Stimulated activated effector memory CD8-positive, alpha-beta T cell treated with anti-CD3 and anti-CD28 coated beads, Interleukin-12 subunit alpha, Interleukin-12 subunit beta, amount 100 ng/mL, for 72 hours (primary cell): ENCODE measurements at regions not wholly inside any gene's neighbourhood (a gene's known extent, or its start where the extent isn't known, plus 50 kb on each side); places are given as distances from the start of the nearest gene placed in this dataset.
"Not testable (repeated sequence)": the region's sequence is repeated elsewhere in the genome, so short reads cannot be mapped to it uniquely, and the experiment has no call there.

Source experiments
- ATAC-seq: fragments of 150-1000 bp; cut with Tn5 transposase; 2 replicates; pipeline ENCODE4 v1.10.0; 2021
- DNase-seq, 2 donors: peaks; one replicate each; pipeline ENCODE4 v3.0.0; 2021 to 2022; ENCODE audit warnings: low spot score in 2 of 2
- H3K27ac Mint-ChIP-seq: one replicate; pipeline ENCODE4 v1.8.0; 2022; ENCODE audit warnings: mild to moderate bottlenecking, mixed read lengths
- H3K36me3 Mint-ChIP-seq: one replicate; pipeline ENCODE4 v1.8.0; 2022; ENCODE audit warnings: mild to moderate bottlenecking, mixed read lengths
- H3K4me1 Mint-ChIP-seq: one replicate; pipeline ENCODE4 v1.8.0; 2022; ENCODE audit warnings: mixed read lengths
- H3K4me3 Mint-ChIP-seq: one replicate; pipeline ENCODE4 v1.8.0; 2022; ENCODE audit warnings: mild to moderate bottlenecking, mixed read lengths
- H3K9me3 Mint-ChIP-seq: one replicate; pipeline ENCODE4 v1.8.0; 2022; ENCODE audit warnings: mixed read lengths

DNA sequence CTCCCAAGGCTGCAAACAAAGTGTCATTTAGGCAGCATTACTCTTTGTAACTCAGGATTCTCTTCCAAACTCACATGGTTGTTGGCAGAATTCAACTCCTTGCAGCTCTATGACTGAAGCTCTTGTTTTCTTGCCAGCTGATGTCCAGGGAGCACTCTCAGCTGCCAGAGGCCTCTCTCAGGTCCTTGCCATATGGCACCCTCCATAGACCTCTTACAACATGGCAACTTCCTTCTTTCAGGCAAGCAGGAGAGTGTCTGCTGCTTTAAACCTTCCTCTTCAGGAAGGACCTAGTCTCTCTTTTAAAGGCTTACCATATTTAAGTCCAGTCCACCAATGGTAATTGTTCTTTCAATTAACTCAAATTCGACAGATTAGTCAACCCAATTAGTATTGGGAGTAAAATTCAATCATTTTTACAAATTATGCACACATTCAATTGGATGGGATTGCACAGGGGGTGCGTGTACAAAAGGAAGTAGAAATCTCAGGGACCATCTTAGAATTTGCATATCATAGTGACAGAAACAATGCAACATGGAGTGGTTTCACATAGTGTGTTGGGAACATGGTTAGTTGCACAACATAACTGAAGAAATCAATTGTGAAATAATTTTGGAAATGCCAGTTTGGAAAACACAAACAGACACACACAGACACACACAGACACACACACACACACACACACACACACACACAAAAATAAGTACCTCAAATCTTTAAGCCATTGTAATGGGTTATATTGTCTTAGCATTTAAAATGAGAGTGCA lies 893.5 kb upstream of the ZEB2 start:
- Mint-ChIP-seq H3K9me3 (peaks cover 4% of the 10 kb centered on the region), H3K4me3 (no peak overlapping the region), H3K27ac (no peak overlapping the region), H3K36me3 (no peaks in the 10 kb centered on the region), H3K4me1 (peaks cover 15% of the 10 kb centered on the region)
- ATAC-seq (no peak), DNase-seq (no peak)

DNA sequence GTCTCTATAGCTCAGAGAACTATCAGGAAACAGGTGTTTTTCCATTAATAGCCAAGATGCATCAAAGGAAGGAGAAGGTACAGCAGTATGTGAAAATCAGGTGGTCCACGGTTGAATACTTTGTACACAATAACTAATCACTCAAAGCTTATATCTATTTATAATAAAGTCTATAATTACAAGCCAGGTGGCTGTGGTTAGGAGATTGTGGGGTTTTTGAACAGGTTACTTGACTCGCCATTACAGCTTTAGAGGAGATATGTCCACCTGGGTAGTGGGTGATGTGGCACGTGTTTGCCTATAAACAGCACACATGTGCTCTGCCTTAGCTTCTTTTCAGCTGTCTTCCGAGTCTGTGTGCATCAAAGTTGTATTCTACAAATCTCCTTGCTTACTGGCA lies 892.2 kb upstream of the ZEB2 start:
- H3K4me3 Mint-ChIP-seq, result no peak overlapping the region
- H3K36me3 Mint-ChIP-seq, result no peaks in the 10 kb centered on the region
- H3K4me1 Mint-ChIP-seq, result peaks cover 15% of the 10 kb centered on the region
- H3K9me3 Mint-ChIP-seq, result peaks cover 4% of the 10 kb centered on the region
- no peak overlapping the region for H3K27ac Mint-ChIP-seq
- no peak for ATAC-seq
- DNase-seq, result no peak

DNA sequence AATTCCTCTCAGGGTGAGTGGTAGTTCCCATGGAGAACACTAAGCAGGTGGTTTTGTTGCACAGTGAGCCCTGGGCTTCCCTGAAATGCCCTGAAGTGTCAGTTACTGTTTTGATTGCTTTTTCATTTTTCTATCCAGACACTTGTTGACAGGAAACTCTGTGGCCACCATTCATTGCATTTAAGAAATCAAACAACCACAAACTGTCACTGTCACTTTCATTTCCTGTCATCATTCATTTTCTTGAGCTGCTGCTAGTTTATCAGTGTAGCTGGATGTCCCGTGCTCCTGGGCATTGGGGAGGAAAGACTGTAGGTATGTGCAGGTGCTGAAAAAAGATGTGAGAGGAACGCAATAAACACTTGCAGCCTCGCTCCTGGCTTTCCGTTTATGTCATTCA lies 891.6 kb upstream of the ZEB2 start:
- ATAC-seq (peak; percentile 80), DNase-seq (no peak)
- H3K4me1 Mint-ChIP-seq, result peaks cover 15% of the 10 kb centered on the region
- H3K4me3 Mint-ChIP-seq, result no peak overlapping the region
- no peak overlapping the region for H3K27ac Mint-ChIP-seq
- peaks cover 4% of the 10 kb centered on the region for H3K9me3 Mint-ChIP-seq
- no peaks in the 10 kb centered on the region for H3K36me3 Mint-ChIP-seq

DNA sequence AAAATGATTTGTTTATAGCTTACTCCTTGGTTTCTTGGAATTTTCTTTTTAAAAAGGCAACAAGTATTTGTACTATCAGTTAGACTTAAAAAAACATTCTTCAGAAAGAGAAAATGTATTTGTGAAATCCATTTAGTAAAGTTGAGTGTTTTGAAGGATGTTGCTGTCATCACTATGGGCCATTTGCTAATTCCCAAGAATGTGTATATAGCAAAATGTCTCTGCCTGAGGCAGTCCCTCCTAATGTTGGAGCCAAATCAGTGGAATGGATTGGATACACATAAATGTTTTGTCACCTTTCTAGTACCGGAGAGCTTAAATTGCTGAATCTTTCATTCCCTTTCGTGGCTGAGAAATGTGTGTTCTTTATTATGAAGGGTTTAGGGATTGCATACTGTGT lies 890.2 kb upstream of the ZEB2 start:
- H3K27ac Mint-ChIP-seq, result no peak overlapping the region
- ATAC-seq, result no peak

DNA sequence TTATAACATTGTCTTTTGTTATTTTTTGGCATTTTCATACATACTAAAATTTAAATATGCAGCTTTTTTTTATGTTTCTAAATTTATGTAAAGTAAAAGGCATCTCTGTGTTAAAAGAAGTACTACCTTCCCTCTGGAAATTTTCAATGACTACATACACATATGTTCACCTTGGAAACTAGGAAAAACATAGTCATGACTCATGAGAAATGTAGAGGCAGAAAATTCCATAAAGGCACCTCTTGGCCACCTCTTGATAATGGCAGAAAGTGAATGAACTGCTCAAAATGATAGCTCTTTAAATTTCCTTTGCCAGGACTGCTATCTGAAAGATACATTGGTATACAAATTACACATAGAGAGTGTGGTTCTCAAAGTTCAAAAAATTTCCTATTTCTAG lies 889.1 kb upstream of the ZEB2 start:
- DNase-seq (no peak), ATAC-seq (no peak)
- no peak overlapping the region for H3K27ac Mint-ChIP-seq
- no peak overlapping the region for H3K4me3 Mint-ChIP-seq
- H3K4me1 Mint-ChIP-seq, result peaks cover 15% of the 10 kb centered on the region
- H3K9me3 Mint-ChIP-seq, result peaks cover 2% of the 10 kb centered on the region
- no peaks in the 10 kb centered on the region for H3K36me3 Mint-ChIP-seq

More for the DNA sequence above, 890.2 kb upstream of the ZEB2 start:
- H3K4me3 Mint-ChIP-seq, result no peak overlapping the region
- peaks cover 2% of the 10 kb centered on the region for H3K9me3 Mint-ChIP-seq
- peaks cover 15% of the 10 kb centered on the region for H3K4me1 Mint-ChIP-seq
- DNase-seq, result no peak
- H3K36me3 Mint-ChIP-seq, result no peaks in the 10 kb centered on the region

DNA sequence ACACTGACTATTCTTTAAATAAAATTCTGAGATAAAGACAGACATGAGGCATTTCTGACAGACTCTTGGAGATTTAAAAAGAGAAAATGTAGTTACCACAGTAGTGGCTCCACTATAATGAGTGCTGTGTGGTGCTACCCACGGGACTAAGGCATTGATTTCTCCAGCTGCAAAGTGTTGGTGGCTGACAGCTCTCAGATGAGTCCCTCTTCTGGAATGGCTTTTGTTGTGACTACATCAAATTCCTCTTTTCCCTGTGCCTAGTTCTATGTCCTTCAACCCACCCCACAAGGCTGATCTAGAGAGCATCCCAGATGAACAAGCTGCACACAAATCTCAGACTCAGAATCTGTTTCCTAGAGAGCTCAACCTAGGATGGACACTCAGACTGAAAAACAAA lies 884.8 kb upstream of the ZEB2 start:
- Mint-ChIP-seq H3K36me3 (no peaks in the 10 kb centered on the region), H3K9me3 (no peaks in the 10 kb centered on the region), H3K4me3 (no peak overlapping the region), H3K27ac (no peak overlapping the region), H3K4me1 (no peaks in the 10 kb centered on the region)
- ATAC-seq (no peak), DNase-seq (no peak)

DNA sequence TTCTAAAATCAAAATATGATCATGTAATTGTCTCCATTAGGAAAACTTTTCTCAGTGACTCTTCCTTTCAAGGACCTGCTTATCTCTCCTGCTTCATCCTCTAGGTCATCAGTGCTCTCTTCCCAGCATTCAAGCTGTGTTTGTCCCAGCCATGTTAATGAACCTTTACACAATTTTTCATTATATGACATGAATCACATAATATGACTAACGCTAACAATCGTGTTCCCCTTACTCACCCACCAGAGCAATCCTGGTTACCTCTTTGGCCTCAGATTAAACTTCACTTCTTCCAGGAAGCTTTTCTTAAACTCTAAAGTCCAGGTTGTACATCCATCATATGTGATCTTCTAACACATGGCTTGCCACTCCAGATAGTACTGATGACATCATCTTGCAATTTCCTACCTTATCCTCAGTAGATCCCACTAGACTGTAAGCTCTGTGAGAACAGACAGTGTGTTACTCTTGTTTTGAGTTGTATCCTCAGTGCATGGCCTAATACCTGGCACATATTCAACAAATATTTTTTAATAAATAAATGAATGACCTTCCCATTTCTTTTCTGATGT lies 882.9 kb upstream of the ZEB2 start:
- Mint-ChIP-seq H3K27ac (no peak overlapping the region), H3K9me3 (no peaks in the 10 kb centered on the region), H3K36me3 (no peaks in the 10 kb centered on the region), H3K4me3 (no peak overlapping the region), H3K4me1 (no peaks in the 10 kb centered on the region)
- ATAC-seq, result no peak
- no peak for DNase-seq

DNA sequence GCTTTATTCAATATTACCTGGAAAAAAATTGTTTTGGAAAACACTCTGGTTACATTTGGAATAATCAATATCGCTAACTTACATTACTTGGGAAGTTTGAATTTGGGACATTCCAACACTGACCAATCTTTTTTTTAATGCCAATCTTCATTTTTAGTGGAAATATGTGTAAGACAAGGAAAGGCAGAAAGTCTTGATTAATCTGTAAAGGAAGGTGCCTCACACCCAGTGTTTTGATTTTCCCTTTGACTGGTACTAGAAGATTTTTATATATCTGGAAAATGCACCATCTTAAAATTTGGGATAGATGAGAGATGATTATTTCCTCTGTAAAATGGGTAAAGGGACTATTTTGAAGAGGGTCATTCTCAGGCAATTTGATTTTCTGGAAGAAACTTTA lies 879.2 kb upstream of the ZEB2 start:
- H3K4me3 Mint-ChIP-seq, result no peak overlapping the region
- H3K4me1 Mint-ChIP-seq, result no peaks in the 10 kb centered on the region
- ATAC-seq, result no peak
- H3K36me3 Mint-ChIP-seq, result no peaks in the 10 kb centered on the region
- no peaks in the 10 kb centered on the region for H3K9me3 Mint-ChIP-seq
- DNase-seq, result no peak
- no peak overlapping the region for H3K27ac Mint-ChIP-seq

DNA sequence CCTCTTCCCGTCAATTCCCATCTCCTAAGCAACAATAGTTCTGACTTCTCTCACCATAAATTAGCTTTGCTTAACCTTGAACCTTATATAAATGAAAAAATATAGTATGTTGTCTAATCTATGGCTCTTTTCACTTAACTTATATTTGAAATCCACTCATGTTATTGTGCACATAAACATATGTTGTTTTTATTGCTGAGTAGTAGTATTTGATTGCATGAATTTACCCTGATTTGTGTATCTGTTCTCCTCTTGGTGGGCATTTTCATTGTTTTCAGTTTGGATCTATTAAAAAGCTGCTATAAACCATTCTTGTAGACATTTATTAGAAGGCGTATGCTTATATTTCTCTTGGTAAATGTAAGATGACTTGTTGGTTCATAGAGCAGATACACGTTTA lies 874.3 kb upstream of the ZEB2 start:
- H3K27ac Mint-ChIP-seq, result no peak overlapping the region
- H3K4me3 Mint-ChIP-seq, result no peak overlapping the region
- DNase-seq (no peak), ATAC-seq (no peak)
- H3K36me3 Mint-ChIP-seq, result no peaks in the 10 kb centered on the region
- H3K9me3 Mint-ChIP-seq, result no peaks in the 10 kb centered on the region
- no peaks in the 10 kb centered on the region for H3K4me1 Mint-ChIP-seq

DNA sequence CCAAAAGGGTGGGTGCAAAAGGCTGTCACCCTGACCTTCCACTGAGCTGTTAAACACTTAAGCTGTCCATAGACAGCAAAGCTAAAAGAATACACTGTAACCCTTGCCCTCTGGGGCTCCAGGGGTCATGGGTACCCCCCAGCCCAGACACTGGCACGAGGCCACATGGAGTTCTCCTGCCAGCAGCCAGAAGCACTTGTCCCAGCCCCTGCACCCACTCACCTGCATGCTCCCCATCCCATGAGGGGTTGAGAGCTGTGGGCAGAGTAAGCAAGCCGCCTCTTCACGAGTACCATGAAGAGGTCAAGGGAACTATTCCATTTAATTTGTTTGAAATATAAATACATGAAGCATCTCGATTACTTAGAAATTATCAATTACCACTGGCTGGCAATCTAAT lies 867.1 kb upstream of the ZEB2 start:
- Mint-ChIP-seq H3K4me3 (no peak overlapping the region), H3K4me1 (no peaks in the 10 kb centered on the region), H3K36me3 (no peaks in the 10 kb centered on the region), H3K27ac (no peak overlapping the region), H3K9me3 (no peaks in the 10 kb centered on the region)
- no peak for DNase-seq
- ATAC-seq, result no peak

DNA sequence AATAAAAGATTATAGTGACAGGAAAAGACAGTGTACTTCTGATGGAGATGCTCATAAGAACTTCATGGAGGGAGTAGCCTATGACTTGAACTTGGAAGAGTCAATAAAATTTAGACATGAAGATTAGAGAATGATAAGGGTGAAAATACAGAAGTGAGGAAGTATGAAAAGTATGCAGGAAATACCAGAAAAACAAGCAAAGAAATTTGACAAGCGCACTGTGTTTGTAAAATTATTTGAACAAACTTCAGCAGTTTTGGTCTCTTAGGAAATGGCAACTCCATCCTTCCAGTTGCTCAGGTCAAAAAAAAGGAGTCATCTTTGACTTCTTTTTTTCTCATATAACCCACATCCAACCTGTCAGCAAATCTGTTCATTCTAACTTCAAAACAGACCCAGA lies 864.0 kb upstream of the ZEB2 start:
- Mint-ChIP-seq H3K4me3 (no peak overlapping the region), H3K4me1 (no peaks in the 10 kb centered on the region), H3K36me3 (no peaks in the 10 kb centered on the region), H3K27ac (no peak overlapping the region), H3K9me3 (no peaks in the 10 kb centered on the region)
- ATAC-seq, result no peak
- DNase-seq, result no peak

DNA sequence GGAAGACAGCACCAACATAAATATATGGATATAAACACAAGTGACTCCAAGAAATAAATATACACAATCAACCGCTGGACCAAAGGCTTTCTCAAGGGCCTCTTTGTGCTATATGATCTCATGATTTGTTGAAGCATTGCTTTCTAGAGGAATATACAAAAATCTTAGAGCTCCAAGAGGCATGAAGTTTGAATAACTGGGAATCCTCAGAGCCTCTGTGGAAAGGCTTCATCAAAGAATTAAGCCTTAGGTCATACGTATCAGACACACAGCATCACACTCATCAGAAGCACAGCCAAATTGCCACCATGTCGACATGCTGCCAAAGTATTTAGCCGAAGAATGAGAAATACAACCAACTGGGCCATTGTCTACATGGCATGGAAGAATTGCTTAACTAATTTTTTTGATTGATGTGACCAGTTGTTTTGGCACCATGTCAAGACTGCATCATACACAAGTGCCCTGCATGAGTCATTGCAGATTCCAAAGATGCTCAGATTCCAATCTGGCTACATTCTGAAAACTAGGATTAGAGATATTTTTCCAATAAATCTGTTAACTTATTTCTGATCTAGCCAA lies 860.6 kb upstream of the ZEB2 start:
- Mint-ChIP-seq H3K9me3 (no peaks in the 10 kb centered on the region), H3K4me3 (no peak overlapping the region), H3K27ac (no peak overlapping the region), H3K4me1 (no peaks in the 10 kb centered on the region), H3K36me3 (no peaks in the 10 kb centered on the region)
- no peak for ATAC-seq
- no peak for DNase-seq

DNA sequence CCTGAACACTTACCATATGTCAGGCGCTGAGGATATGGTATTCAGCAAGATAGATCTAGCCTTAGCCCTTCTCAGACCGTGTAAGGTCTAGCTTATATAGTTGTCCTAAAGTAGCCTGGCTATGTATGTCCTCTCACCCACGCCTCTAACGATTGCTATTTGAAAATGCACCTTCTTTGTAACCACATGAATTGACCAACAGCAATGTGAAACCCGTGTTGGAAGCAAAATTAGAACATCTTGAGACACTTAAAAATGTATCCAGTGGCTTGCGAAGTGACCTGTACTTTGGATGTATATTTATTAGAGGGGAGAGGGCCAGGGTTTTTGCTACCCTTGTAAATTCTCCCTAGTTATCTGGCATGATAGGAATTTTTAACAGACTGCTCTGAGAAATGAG lies 860.0 kb upstream of the ZEB2 start:
- DNase-seq (no peak), ATAC-seq (no peak)
- Mint-ChIP-seq H3K4me3 (no peak overlapping the region), H3K27ac (no peak overlapping the region), H3K9me3 (no peaks in the 10 kb centered on the region), H3K4me1 (no peaks in the 10 kb centered on the region), H3K36me3 (no peaks in the 10 kb centered on the region)

DNA sequence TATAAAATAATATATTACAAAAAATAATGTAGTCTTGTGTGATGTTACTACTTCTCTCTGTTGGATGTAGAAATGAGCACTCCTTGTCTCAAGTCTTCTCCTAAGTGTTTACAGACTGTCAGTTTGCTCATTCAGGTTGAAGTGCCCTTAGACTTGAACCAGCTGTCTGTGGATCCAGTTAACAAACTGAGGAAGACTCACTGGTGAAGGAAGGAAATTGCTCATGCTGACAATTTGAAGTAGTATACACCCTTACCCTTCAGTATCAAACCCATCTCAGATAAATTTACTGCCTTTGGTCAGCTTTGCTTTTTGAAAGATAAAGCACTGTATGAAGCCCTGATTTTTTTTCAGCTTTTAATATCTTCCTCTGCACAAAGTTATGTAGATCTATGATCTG lies 854.2 kb upstream of the ZEB2 start:
- H3K27ac Mint-ChIP-seq, result no peak overlapping the region

DNA sequence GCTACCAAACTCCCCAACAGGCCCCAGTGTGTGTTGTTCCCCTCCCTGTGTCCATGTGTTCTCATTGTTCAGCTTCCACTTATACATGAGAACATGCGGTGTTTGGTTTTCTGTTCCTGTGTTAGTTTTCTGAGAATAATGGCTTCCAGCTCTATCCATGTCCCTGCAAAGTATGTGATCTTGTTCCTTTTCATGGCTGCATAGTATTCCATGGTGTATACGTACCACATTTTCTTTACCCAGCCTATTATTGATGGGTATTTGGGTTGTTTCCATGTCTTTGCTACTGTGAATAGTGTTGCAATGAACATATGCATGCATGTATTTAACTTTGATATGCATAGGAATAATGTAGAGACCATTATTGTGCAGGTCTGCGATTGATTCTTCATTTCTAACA lies 847.4 kb upstream of the ZEB2 start:
- not testable (repeated sequence) for H3K27ac Mint-ChIP-seq, H3K4me3 Mint-ChIP-seq, ATAC-seq, H3K36me3 Mint-ChIP-seq, DNase-seq, H3K4me1 Mint-ChIP-seq, H3K9me3 Mint-ChIP-seq

More for the DNA sequence above, 854.2 kb upstream of the ZEB2 start:
- ATAC-seq (no peak), DNase-seq (no peak)
- Mint-ChIP-seq H3K9me3 (no peaks in the 10 kb centered on the region), H3K4me1 (no peaks in the 10 kb centered on the region), H3K36me3 (no peaks in the 10 kb centered on the region), H3K4me3 (no peak overlapping the region)

DNA sequence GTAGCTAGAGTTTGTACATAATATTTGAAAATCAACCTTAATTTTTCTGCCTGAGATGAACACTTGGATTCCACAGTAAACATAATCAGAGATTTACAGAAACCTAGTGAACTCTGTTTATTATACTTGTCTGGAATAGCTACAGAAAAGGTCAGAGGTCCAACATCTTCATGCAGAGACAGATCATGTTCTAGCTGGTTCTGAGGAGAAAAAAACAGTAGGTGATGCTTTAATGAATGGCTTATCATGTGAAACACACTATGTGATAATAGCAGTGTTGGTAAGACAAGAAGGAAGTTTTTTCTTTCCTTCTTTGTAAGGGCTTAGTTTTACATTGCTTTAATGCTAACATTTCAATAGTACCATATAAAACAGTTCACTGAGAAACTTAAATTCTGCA lies 846.4 kb upstream of the ZEB2 start:
- Mint-ChIP-seq H3K36me3 (no peaks in the 10 kb centered on the region), H3K27ac (no peak overlapping the region)

More for the DNA sequence above, 846.4 kb upstream of the ZEB2 start:
- no peaks in the 10 kb centered on the region for H3K9me3 Mint-ChIP-seq
- no peaks in the 10 kb centered on the region for H3K4me1 Mint-ChIP-seq
- no peak overlapping the region for H3K4me3 Mint-ChIP-seq
- ATAC-seq (no peak), DNase-seq (no peak)
